K562 (cell line): ENCODE measurements at regions not wholly inside any gene's neighbourhood (a gene's known extent, or its start where the extent isn't known, plus 50 kb on each side); places are given as distances from the start of the nearest gene placed in this dataset.

Experiments
- ATAC-seq: fragments of 200-7000 bp; cut with Tn5 transposase; 3 replicates; pipeline ENCODE4 v1.9.1; 2020; ENCODE audit warnings: moderate library complexity
- BruUV-seq: library from RNA; stranded (reverse); fragments of 400-500 nt; replicated peaks from 2 replicates; lab custom pipeline; 2021; lab: Mats Ljungman, UMichigan
- CTCF ChIA-PET: fragments of 300-600 bp; formaldehyde crosslinking; extraction: SDS; loops from one replicate; lab custom pipeline; 2021; ENCODE audit warnings: low intra/inter-chr PET ratio; lab: Yijun Ruan, JAX
- POLR2A ChIA-PET: fragments of 300-600, 350-650 bp; sonication (Branson Sonifier 250); formaldehyde crosslinking; extraction: SDS; loops from one replicate; lab custom pipeline; 2021; ENCODE audit warnings: antibody characterized with exemption, inconsistent platforms; lab: Yijun Ruan, JAX
- DNase-seq, 4 experiments: peaks; one replicate each; pipeline versions ENCODE4 v3.0.0 to v3.0.0-alpha.2; 2011 to 2018; ENCODE audit warnings: low spot score in 3 of 4, mixed read lengths in 3 of 4; ENCODE audit errors: extremely low read depth in 1 of 4
- FAIRE-seq: peaks from 2 replicates; lab custom pipeline; 2011; peaks lifted over from hg19 to GRCh38; lab: Jason Lieb, UNC
- H2AFZ ChIP-seq: 2 replicates; pipeline ENCODE4 v1.6.0; 2011; ENCODE audit warnings: low read depth, low read length, control low read depth, inconsistent platforms
- H3K27ac ChIP-seq: fragments of 200-600 bp; 3 replicates; pipeline ENCODE4 v1.8.0; 2011; ENCODE audit warnings: low read depth, mild to moderate bottlenecking, control low read depth, inconsistent platforms, low read length, moderate library complexity, mixed read lengths; ENCODE audit errors: extremely low read depth
- H3K27me3 ChIP-seq, 2 experiments: fragments of 300-600 bp in 1 of 2; 2 replicates in 1 of 2; 3 replicates in 1 of 2; pipeline versions ENCODE4 v1.6.0 to v1.8.0; 2011; ENCODE audit warnings: inconsistent platforms in 2 of 2, low read length in 2 of 2, mild to moderate bottlenecking in 1 of 2, mixed read lengths in 1 of 2, moderate library complexity in 1 of 2; ENCODE audit not compliant: control insufficient read depth in 2 of 2, insufficient read depth in 2 of 2
- H3K36me3 ChIP-seq: fragments of 300-600 bp; 3 replicates; pipeline ENCODE4 v1.8.0; 2011; ENCODE audit warnings: mild to moderate bottlenecking, low read length, inconsistent platforms; ENCODE audit not compliant: control insufficient read depth, insufficient read depth
- H3K4me1 ChIP-seq, 2 experiments: fragments of 200-600 bp in 1 of 2; replicated peaks in 1 of 2; 2 replicates in 1 of 2; 3 replicates in 1 of 2; pipeline versions ENCODE4 v1.5.1 to v1.8.0; 2011; ENCODE audit warnings: inconsistent platforms in 2 of 2, low read length in 2 of 2, mild to moderate bottlenecking in 1 of 2, mixed read lengths in 1 of 2, moderate library complexity in 1 of 2; ENCODE audit not compliant: control insufficient read depth in 2 of 2, insufficient read depth in 2 of 2
- H3K4me2 ChIP-seq: 2 replicates; pipeline ENCODE4 v1.6.1; 2011; ENCODE audit warnings: low read length, control low read depth, inconsistent platforms, mixed read lengths; ENCODE audit not compliant: insufficient read depth
- H3K4me3 ChIP-seq: fragments of 200-600 bp; sonication (generic), shearing (Covaris generic); 2 replicates; pipeline ENCODE4 v1.5.1; 2016; ENCODE audit warnings: control low read depth, inconsistent platforms
- H3K79me2 ChIP-seq: fragments of 200-600 bp; 3 replicates; pipeline ENCODE4 v1.8.0; 2011; ENCODE audit warnings: low read length, inconsistent platforms; ENCODE audit not compliant: control insufficient read depth, insufficient read depth
- H3K9ac ChIP-seq, 2 experiments: 2 replicates each; pipeline versions ENCODE4 v1.6.0 to v1.6.1; 2011; ENCODE audit warnings: low read depth in 2 of 2, low read length in 2 of 2, control low read depth in 1 of 2, inconsistent platforms in 1 of 2, mild to moderate bottlenecking in 1 of 2, mixed read lengths in 1 of 2; ENCODE audit not compliant: insufficient read depth in 1 of 2
- H3K9me1 ChIP-seq: one replicate; pipeline ENCODE4 v1.6.0; 2011; ENCODE audit warnings: inconsistent platforms, mild to moderate bottlenecking, low read length, moderate library complexity; ENCODE audit not compliant: control insufficient read depth, insufficient read depth
- H3K9me3 ChIP-seq: replicated peaks from 2 replicates; pipeline ENCODE4 v1.5.1; 2011; ENCODE audit warnings: low read depth, low read length, inconsistent platforms; ENCODE audit not compliant: control insufficient read depth, insufficient read depth
- H4K20me1 ChIP-seq: replicated peaks from 2 replicates; pipeline ENCODE4 v1.6.1; 2011; ENCODE audit warnings: low read length, inconsistent platforms, mixed read lengths; ENCODE audit not compliant: control insufficient read depth, insufficient read depth
- CHD1 ChIP-seq: fragments of 200-600 bp; sonication (generic); IDR thresholded peaks from one replicate; pipeline ENCODE4 v1.6.1; 2012; ENCODE audit warnings: mild to moderate bottlenecking, moderate library complexity, low read length, inconsistent platforms
- ELF4 ChIP-seq: fragments of 450-650 bp; formaldehyde crosslinking; IDR thresholded peaks from 2 replicates; pipeline ENCODE4 v1.4.0; 2022; ENCODE audit warnings: missing genetic modification characterization
- ETV6 ChIP-seq, 3 experiments: fragments of 150-350 bp in 1 of 3; sonication (generic) in 1 of 3; formaldehyde crosslinking in 1 of 3; IDR thresholded peaks; 2 replicates each; pipeline versions ENCODE4 v1.6.1 to v1.8.0; 2014 to 2022; ENCODE audit warnings: borderline replicate concordance in 2 of 3, low read depth in 2 of 3, antibody characterized with exemption in 1 of 3, low read length in 1 of 3, mild to moderate bottlenecking in 1 of 3, missing genetic modification reagents in 1 of 3
- GMEB1 ChIP-seq: fragments of 250-450 bp; sonication (Bioruptor Pico); IDR thresholded peaks from 2 replicates; pipeline ENCODE4 v1.4.0; 2020; ENCODE audit warnings: mild to moderate bottlenecking
- GTF2A2 ChIP-seq: IDR thresholded peaks from 2 replicates; pipeline ENCODE4 v1.6.1; 2016; ENCODE audit warnings: mild to moderate bottlenecking, missing genetic modification characterization, missing compliant biosample characterization
- HINFP ChIP-seq: fragments of 450-650 bp; conservative IDR thresholded peaks from 2 replicates; pipeline ENCODE4 v1.6.1; 2016; ENCODE audit warnings: missing genetic modification characterization, low read depth, mild to moderate bottlenecking, control low read depth, missing compliant biosample characterization
- HNRNPH1 ChIP-seq: fragments of 200-400 bp; formaldehyde crosslinking; optimal IDR thresholded peaks from 2 replicates; pipeline ENCODE3; 2017; ENCODE audit warnings: low read depth, mild to moderate bottlenecking, low read length, moderate library complexity
- RFX1 ChIP-seq: fragments of 450-650 bp; IDR thresholded peaks from 2 replicates; pipeline ENCODE4 v1.6.1; 2016; ENCODE audit warnings: mild to moderate bottlenecking, moderate library complexity
- SIX5 ChIP-seq, 2 experiments: IDR thresholded peaks; 2 replicates each; pipeline ENCODE4 v1.6.1; 2011; ENCODE audit warnings: low read length in 2 of 2, borderline replicate concordance in 1 of 2, low read depth in 1 of 2, mild to moderate bottlenecking in 1 of 2, moderate library complexity in 1 of 2; ENCODE audit not compliant: insufficient read depth in 1 of 2
- STAT5A ChIP-seq: IDR thresholded peaks from 2 replicates; pipeline ENCODE4 v1.6.1; 2012; ENCODE audit warnings: low read length, inconsistent platforms, borderline replicate concordance
- TAF9B ChIP-seq: fragments of 450-650 bp; IDR thresholded peaks from 2 replicates; pipeline ENCODE4 v1.6.1; 2018; ENCODE audit warnings: mild to moderate bottlenecking; ENCODE audit not compliant: partially characterized antibody
- ZNF316 ChIP-seq: fragments of 450-650 bp; IDR thresholded peaks from 2 replicates; pipeline ENCODE4 v1.6.1; 2016
- ZNF436 ChIP-seq: fragments of 250-450, 450-650 bp; sonication (Bioruptor Pico); formaldehyde crosslinking; IDR thresholded peaks from 2 replicates; pipeline ENCODE4 v1.7.0; 2020; ENCODE audit warnings: mild to moderate bottlenecking
- ZNF696 ChIP-seq: fragments of 250-450 bp; sonication (Bioruptor Pico); conservative IDR thresholded peaks from 2 replicates; pipeline ENCODE4 v1.4.0; 2020; ENCODE audit warnings: mild to moderate bottlenecking, moderate library complexity
- WGBS: fragments of 100-300 bp; shearing (Covaris generic); methylation state at CpG from one replicate; pipeline ENCODE4 v1.1.6; 2016; ENCODE audit warnings: low coverage, mixed read lengths; ENCODE audit not compliant: insufficient coverage; ENCODE audit errors: missing lambda C conversion rate; 5-methylcytosine and 5-hydroxymethylcytosine counted together
- in situ Hi-C: fragments of 300-500 bp; cut with MboI; formaldehyde crosslinking; loops from 4 replicates; pipeline ENCODE4 v1.15.0; 2018; ENCODE audit warnings: inconsistent platforms, mixed read lengths
- intact Hi-C: fragments of 100-400 bp; cut with micrococcal nuclease; formaldehyde crosslinking; loops from 2 replicates; pipeline ENCODE4 v1.14.2; 2022
- TF ChIP-seq, protein P1 (sequence below): fragments of 450-650 bp; IDR thresholded peaks from 2 replicates; pipeline ENCODE4 v1.6.1; 2018; ENCODE audit warnings: mild to moderate bottlenecking, low read depth; ENCODE audit not compliant: partially characterized antibody

DNA sequence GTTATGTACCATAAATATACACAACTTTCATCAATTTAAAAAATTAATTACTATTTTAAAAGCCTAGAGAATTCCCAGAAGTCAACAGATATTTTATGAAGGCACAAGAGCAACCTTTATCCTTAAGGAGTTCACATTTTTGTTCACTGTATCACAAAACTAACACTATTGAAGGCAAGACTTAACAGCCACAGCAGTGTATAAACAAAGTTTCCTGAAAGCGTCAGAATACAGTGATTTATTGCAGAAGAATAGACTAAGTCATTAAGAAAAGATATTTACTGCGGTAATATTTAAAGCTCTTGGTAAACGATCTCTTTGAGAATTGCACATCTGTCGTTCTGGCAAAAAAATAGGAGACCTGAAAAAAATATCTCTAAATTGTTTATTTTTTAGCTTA is 419.3 kb upstream of the NBEA start:
- no peaks in the 10 kb centered on the region for H3K9me3 ChIP-seq
- no peak overlapping the region for H3K9ac ChIP-seq
- no peaks in the 10 kb centered on the region for H3K9me1 ChIP-seq
- H2AFZ ChIP-seq: no peak overlapping the region
- in situ Hi-C loops (no loop called here), intact Hi-C loops (no loop called here)
- H3K27ac ChIP-seq: no peak overlapping the region
- no peaks in the 10 kb centered on the region for H3K36me3 ChIP-seq
- no peaks in the 10 kb centered on the region for H3K4me1 ChIP-seq
- FAIRE-seq (no peak), ATAC-seq (no peak), DNase-seq (no peak)
- ChIA-PET POLR2A (no interaction called here), CTCF (no interaction called here)
- no peak for TF ChIP-seq TAF9B
- TF ChIP-seq HINFP: no peak
- TF ChIP-seq SIX5 (IDR thresholded peaks at IDR 0.05; ENCODE audit: borderline replicate concordance in 1 of 2, insufficient read depth in 1 of 2, low read depth in 1 of 2, low read length in 2 of 2): no peak
- no peak for TF ChIP-seq ETV6 (IDR thresholded peaks at IDR 0.05; ENCODE audit: borderline replicate concordance in 1 of 2, low read depth in 2 of 2, low read length in 1 of 2)
- TF ChIP-seq ETV6 (CRISPR knock-in tag; IDR thresholded peaks at IDR 0.05; ENCODE audit: borderline replicate concordance): no peak
- no peak for TF ChIP-seq ZNF436 (CRISPR knock-in tag)
- no peak for TF ChIP-seq RFX1
- no peak for TF ChIP-seq ELF4
- no peak for TF ChIP-seq ZNF696 (CRISPR knock-in tag)
- no peak for TF ChIP-seq GMEB1
- TF ChIP-seq HNRNPH1: no peak
- TF ChIP-seq CHD1: no peak
- TF ChIP-seq, protein P1, sequence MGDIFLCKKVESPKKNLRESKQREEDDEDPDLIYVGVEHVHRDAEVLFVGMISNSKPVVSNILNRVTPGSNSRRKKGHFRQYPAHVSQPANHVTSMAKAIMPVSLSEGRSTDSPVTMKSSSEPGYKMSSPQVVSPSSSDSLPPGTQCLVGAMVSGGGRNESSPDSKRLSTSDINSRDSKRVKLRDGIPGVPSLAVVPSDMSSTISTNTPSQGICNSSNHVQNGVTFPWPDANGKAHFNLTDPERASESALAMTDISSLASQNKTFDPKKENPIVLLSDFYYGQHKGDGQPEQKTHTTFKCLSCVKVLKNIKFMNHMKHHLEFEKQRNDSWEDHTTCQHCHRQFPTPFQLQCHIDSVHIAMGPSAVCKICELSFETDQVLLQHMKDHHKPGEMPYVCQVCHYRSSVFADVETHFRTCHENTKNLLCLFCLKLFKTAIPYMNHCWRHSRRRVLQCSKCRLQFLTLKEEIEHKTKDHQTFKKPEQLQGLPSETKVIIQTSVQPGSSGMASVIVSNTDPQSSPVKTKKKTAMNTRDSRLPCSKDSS: no peak
- TF ChIP-seq ZNF316: no peak
- no peak for TF ChIP-seq STAT5A
- TF ChIP-seq GTF2A2 (tag): no peak
- H3K79me2 ChIP-seq: no peaks in the 10 kb centered on the region
- H3K4me3 ChIP-seq: no peak overlapping the region
- BruUV-seq: no TSS peak
- no peak overlapping the region for H3K4me2 ChIP-seq
- H3K27me3 ChIP-seq: no peaks in the 10 kb centered on the region
- H4K20me1 ChIP-seq: no peaks in the 10 kb centered on the region
- 0% methylated on average over 4 of the region's 4 CpGs for WGBS
